HEK293T (cell line): ENCODE measurements at regions not wholly inside any gene's neighbourhood (a gene's known extent, or its start where the extent isn't known, plus 50 kb on each side); places are given as distances from the start of the nearest gene placed in this dataset.

Source experiments
- CTCF ChIA-PET: fragments of 350-600 bp; formaldehyde crosslinking; extraction: SDS; loops from one replicate; lab custom pipeline; 2021; ENCODE audit warnings: antibody characterized with exemption, inconsistent platforms; lab: Yijun Ruan, JAX
- POLR2A ChIA-PET: fragments of 350-600 bp; formaldehyde crosslinking; extraction: SDS; loops from one replicate; lab custom pipeline; 2020; ENCODE audit warnings: antibody characterized with exemption, inconsistent platforms; lab: Yijun Ruan, JAX
- DNase-seq: peaks from one replicate; pipeline ENCODE4 v3.0.0; 2012; ENCODE audit warnings: mixed read lengths; ENCODE audit errors: extremely low spot score
- ARNT ChIP-seq: fragments of 450-650 bp; IDR thresholded peaks from 2 replicates; pipeline ENCODE4 v1.6.1; 2017; ENCODE audit warnings: mild to moderate bottlenecking
- BHLHE40 ChIP-seq: fragments of 450-650 bp; IDR thresholded peaks from 2 replicates; pipeline ENCODE4 v1.6.1; 2016; ENCODE audit warnings: mild to moderate bottlenecking, moderate library complexity, borderline replicate concordance
- CTBP1 ChIP-seq: fragments of 450-650 bp; IDR thresholded peaks from 2 replicates; pipeline ENCODE4 v1.6.1; 2016; ENCODE audit warnings: borderline replicate concordance
- ELF4 ChIP-seq: fragments of 450-650 bp; IDR thresholded peaks from 2 replicates; pipeline ENCODE4 v1.6.1; 2017; ENCODE audit warnings: antibody characterized with exemption
- FOXA1 ChIP-seq: fragments of 450-650 bp; IDR thresholded peaks from 2 replicates; pipeline ENCODE4 v1.6.1; 2016; ENCODE audit warnings: mild to moderate bottlenecking
- FOXK2 ChIP-seq: fragments of 450-650 bp; IDR thresholded peaks from 2 replicates; pipeline ENCODE4 v1.6.1; 2016; ENCODE audit warnings: mild to moderate bottlenecking
- FOXM1 ChIP-seq: fragments of 450-650 bp; IDR thresholded peaks from 2 replicates; pipeline ENCODE4 v1.6.1; 2017; ENCODE audit warnings: mild to moderate bottlenecking, borderline replicate concordance
- HDGF ChIP-seq: fragments of 450-650 bp; IDR thresholded peaks from 2 replicates; pipeline ENCODE4 v1.6.1; 2017; ENCODE audit warnings: antibody characterized with exemption, borderline replicate concordance
- L3MBTL2 ChIP-seq: fragments of 450-650 bp; conservative IDR thresholded peaks from 2 replicates; pipeline ENCODE4 v1.6.1; 2016; ENCODE audit warnings: mild to moderate bottlenecking
- LEF1 ChIP-seq: fragments of 450-650 bp; IDR thresholded peaks from 2 replicates; pipeline ENCODE4 v1.6.1; 2017; ENCODE audit warnings: mild to moderate bottlenecking, borderline replicate concordance
- NFRKB ChIP-seq: fragments of 450-650 bp; IDR thresholded peaks from 2 replicates; pipeline ENCODE4 v1.6.1; 2016; ENCODE audit warnings: mild to moderate bottlenecking, moderate library complexity
- SP1 ChIP-seq: fragments of 450-650 bp; IDR thresholded peaks from 2 replicates; pipeline ENCODE4 v1.6.1; 2017
- SUZ12 ChIP-seq: fragments of 450-650 bp; IDR thresholded peaks from 2 replicates; pipeline ENCODE4 v1.6.1; 2016; ENCODE audit warnings: mild to moderate bottlenecking
- TARDBP ChIP-seq: fragments of 450-650 bp; IDR thresholded peaks from 2 replicates; pipeline ENCODE4 v1.6.1; 2016
- ZNF384 ChIP-seq: fragments of 450-650 bp; IDR thresholded peaks from 2 replicates; pipeline ENCODE4 v1.6.1; 2016
- TF ChIP-seq, protein P1 (sequence below): fragments of 450-650 bp; IDR thresholded peaks from 2 replicates; pipeline ENCODE4 v1.6.1; 2016

GRCh38 chr10:28459453-28460144 lies 73.3 kb upstream of the WAC start:
- POLR2A ChIA-PET: no interaction called here
- DNase-seq: no peak
- CTCF ChIA-PET: interaction anchor here (0.7 to 1.3 kb wide), 2 partner anchors 10 to 12 kb away, joined by 3 to 4 read pairs; no protein-coding TSS in a partner anchor
- TF ChIP-seq TARDBP (no peak), NFRKB (no peak), ARNT (no peak), FOXA1 (no peak), SP1 (no peak), BHLHE40 (no peak), HDGF (no peak), L3MBTL2 (no peak), ELF4 (no peak), LEF1 (no peak), SUZ12 (no peak), FOXM1 (no peak), FOXK2 (no peak)
- TF ChIP-seq, protein P1, sequence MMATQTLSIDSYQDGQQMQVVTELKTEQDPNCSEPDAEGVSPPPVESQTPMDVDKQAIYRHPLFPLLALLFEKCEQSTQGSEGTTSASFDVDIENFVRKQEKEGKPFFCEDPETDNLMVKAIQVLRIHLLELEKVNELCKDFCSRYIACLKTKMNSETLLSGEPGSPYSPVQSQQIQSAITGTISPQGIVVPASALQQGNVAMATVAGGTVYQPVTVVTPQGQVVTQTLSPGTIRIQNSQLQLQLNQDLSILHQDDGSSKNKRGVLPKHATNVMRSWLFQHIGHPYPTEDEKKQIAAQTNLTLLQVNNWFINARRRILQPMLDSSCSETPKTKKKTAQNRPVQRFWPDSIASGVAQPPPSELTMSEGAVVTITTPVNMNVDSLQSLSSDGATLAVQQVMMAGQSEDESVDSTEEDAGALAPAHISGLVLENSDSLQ: no peak

DNA sequence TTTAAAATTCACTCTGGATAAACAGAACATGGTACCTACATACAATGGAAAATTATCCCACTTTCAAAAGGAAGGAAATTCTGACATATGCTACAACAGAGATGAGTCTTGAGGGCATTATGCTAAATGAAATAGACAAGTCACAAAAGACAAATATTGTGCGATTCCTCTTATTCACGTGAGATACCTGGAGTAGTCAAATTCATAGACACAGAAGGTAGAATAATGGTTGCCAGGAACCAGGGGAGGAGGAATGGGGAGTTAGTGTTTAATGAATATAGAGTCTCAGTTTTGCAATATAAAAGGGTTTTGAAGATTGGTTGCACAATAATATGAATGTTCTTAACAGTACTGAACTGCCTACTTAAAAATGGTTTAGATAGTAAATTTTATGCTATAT lies 69.8 kb upstream of the WAC start:
- ChIA-PET POLR2A (no interaction called here), CTCF (no interaction called here)
- no peak for DNase-seq
- TF ChIP-seq ZNF384 (no peak), SP1 (no peak), FOXK2 (no peak)

DNA sequence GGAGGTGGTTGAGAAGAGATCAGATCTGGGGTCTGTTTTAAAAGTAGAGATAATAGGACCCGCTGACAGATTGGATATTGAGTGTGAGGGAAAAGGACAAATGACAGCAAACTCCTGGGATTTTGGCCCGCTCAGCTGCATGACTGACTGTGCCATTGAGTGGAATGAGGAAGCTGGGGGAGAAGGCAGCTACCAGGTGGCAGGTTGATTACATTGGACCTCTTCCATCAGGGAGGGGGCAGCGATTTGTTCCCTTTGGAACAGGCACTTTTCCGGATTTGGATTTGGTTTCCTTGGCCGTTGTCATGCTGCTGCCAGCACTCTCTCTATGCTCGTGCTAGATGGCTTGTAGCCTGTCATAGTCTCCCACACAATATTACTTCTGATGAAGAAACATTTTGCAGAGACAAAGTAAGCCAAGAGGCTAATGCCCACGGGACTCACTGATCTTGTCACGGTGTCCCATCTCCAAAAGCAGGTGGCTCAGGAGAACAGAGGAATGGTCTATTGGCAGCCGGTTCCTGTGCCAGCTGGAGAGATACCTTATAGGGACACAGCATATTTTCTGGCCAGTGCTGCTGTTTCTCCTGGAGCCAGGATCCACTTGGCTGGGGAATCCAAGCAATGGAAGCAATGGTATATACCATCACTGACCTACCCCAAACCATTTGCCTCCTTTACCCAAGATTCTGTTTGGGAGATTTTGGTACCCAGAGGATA lies 69.1 kb upstream of the WAC start:
- CTCF ChIA-PET: no interaction called here
- TF ChIP-seq BHLHE40 (no peak), FOXA1 (no peak), ELF4 (no peak), FOXK2 (no peak), TARDBP (no peak), SUZ12 (no peak), CTBP1 (no peak), SP1 (no peak), ARNT (no peak), LEF1 (no peak), FOXM1 (no peak), HDGF (no peak), ZNF384 (no peak), L3MBTL2 (no peak), NFRKB (no peak)
- TF ChIP-seq, protein P1: no peak
- POLR2A ChIA-PET: no interaction called here
- DNase-seq: no peak

GRCh38 chr10:28467615-28468014 lies 65.3 kb upstream of the WAC start:
- DNase-seq: no peak
- TF ChIP-seq ELF4 (no peak), BHLHE40 (no peak), ZNF384 (no peak), TARDBP (no peak), NFRKB (no peak), FOXK2 (no peak), L3MBTL2 (no peak), FOXA1 (no peak), FOXM1 (no peak), CTBP1 (no peak), SP1 (no peak), LEF1 (no peak), HDGF (no peak), SUZ12 (no peak), ARNT (no peak)
- TF ChIP-seq, protein P1: no peak
- CTCF ChIA-PET: no interaction called here
- POLR2A ChIA-PET: no interaction called here

- POLR2A ChIA-PET: no interaction called here
- CTCF ChIA-PET: no interaction called here
- no peak for DNase-seq
- no peak for TF ChIP-seq NFRKB
- TF ChIP-seq HDGF: no peak
- TF ChIP-seq FOXM1: no peak
- no peak for TF ChIP-seq SP1
- TF ChIP-seq FOXK2: no peak
- TF ChIP-seq BHLHE40: no peak
These were observed 64.0 kb upstream of the WAC start for GRCh38 chr10:28468707-28469483.
